AG09319 (cell line): ENCODE measurements at regions not wholly inside any gene's neighbourhood (a gene's known extent, or its start where the extent isn't known, plus 50 kb on each side); places are given as distances from the start of the nearest gene placed in this dataset.

ENCODE experiments used
- DNase-seq: peaks from one replicate; pipeline ENCODE4 v3.0.0-alpha.2; 2010; ENCODE audit warnings: low read depth; ENCODE audit errors: extremely low read depth
- TF ChIP-seq, protein P1 (sequence below): IDR thresholded peaks from 2 replicates; pipeline ENCODE4 v1.5.1; 2011; ENCODE audit warnings: low read depth, mild to moderate bottlenecking, inconsistent platforms, low read length, moderate library complexity

DNA sequence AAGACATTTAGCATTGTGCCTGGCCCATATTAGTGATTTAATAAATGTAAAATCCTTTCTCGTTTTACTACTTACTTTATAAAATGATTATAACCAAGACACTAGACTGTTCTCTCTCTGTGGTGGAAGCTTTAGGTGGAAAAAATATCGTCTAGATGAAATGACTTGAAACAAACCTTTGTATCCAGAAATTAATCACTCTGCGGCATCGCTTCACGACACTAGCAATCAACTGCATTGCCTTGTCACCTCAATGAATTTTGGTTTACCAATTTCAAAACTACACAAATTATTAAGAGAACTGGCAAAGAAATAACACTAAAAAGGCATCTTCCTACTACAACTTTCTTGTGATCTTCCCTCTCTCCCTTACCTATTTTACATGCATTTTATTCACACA, 627.2 kb upstream of the ROBO1 start:
- TF ChIP-seq, protein P1, sequence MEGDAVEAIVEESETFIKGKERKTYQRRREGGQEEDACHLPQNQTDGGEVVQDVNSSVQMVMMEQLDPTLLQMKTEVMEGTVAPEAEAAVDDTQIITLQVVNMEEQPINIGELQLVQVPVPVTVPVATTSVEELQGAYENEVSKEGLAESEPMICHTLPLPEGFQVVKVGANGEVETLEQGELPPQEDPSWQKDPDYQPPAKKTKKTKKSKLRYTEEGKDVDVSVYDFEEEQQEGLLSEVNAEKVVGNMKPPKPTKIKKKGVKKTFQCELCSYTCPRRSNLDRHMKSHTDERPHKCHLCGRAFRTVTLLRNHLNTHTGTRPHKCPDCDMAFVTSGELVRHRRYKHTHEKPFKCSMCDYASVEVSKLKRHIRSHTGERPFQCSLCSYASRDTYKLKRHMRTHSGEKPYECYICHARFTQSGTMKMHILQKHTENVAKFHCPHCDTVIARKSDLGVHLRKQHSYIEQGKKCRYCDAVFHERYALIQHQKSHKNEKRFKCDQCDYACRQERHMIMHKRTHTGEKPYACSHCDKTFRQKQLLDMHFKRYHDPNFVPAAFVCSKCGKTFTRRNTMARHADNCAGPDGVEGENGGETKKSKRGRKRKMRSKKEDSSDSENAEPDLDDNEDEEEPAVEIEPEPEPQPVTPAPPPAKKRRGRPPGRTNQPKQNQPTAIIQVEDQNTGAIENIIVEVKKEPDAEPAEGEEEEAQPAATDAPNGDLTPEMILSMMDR, result no peak

DNA sequence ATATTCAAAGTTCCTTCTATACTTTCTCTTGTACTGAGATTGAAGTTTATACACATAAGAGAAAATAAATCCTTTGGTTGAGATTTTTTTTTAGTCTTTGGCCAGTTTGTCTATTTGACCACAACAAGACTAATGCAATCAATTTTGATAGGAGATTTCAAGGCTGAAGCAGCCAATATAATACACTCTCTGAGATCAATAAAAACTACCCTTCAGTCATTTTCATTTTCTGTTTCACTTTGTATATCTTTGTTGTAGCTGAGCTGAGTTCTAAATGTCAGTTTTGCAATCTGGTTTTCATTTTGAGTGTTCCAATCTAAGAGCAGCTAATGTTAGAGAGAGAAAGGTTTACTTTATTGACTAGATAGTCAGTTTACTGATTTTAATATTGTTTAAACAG, 623.8 kb upstream of the ROBO1 start:
- DNase-seq, result no peak
- TF ChIP-seq, protein P1, result no peak

More for the DNA sequence above, 627.2 kb upstream of the ROBO1 start:
- no peak for DNase-seq

DNA sequence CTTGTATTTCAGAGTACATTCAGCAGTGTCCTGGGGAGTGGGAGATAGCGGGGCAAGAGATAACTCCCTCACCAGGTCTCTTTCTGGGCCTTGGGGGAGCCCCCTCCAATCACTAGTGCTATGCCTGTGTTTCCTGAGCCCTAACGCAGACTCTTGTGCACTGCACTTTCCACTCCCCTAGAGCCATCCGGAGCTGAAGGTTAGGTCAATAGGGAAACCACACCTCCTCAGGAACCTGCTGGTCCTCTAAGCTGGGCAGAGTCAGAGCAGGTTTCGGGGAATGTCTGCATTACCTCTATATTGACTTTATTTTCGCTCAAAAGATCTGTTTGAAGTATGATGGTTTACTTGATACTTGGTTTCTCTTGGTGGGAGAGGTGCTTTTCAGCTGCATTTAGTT, 617.0 kb upstream of the ROBO1 start:
- no peak for DNase-seq
- TF ChIP-seq, protein P1, result no peak

DNA sequence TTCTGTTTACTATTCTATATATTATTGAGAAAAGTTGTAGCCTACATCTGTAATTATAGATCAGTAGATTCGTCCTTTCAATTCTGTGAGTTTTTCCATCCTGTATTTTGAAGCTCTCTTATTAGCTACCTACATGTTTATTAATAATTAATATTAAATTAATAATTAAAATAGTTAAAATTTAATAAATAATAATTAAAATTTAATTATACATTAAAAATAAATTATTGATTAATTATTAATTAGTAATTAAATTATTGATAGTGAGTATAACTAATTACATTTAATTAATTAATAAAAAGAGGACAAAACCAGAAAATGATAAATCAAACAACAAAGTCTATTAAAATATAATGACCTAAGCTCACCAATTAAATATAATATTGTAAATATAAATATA, 606.6 kb upstream of the ROBO1 start:
- TF ChIP-seq, protein P1, result no peak
- DNase-seq, result no peak

DNA sequence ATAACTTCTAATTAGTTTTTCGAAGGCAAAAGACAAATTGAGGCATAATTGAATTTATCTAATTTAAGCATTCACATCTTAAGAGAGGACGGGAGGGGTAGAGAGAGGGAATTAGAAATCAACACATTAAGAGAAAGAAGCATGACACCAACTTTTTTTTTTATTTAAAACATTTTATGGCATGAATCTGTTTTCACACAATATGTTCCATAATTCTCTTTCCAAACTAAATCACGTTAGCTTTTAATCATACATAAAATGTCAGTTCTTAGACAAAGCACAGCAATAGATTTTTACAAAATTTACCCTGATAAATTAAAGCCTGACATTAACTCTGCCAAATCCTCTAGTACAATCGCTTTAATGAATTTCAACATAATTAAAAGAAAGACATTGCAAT, 600.8 kb upstream of the ROBO1 start:
- DNase-seq, result no peak
- TF ChIP-seq, protein P1, result no peak

DNA sequence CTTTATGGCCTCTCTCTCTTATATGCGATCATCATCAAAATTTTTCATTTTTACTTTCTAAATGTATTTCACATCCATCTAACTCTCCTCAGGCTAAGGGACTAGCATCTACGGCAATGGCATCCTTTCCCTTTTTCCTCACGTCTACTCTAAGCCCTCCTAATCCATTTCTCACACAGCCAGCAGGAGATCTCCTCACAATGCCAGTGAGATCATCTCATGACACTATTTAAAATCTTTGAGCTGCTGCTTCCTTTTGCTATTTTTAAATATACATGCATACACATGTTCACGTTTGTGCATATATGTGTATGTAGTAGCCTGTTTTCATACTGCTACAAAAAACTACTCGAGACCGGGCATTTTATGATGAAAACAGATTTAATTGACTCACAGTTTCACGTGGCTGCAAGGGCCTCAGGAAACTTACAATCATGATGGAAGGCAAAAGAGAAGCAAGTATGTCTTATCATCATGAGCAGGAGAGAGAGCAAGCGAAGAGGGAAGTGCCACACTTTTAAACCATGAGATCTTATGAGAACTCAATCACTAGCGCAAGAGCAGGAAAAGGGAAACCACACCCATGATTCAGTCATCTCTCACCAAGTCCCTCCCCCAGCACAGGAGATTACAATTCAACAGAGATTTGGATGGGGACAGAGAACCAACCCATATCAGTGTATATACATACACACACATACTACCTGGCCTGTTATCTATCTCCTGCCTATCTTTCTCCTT, 599.2 kb upstream of the ROBO1 start:
- DNase-seq, result no peak
- TF ChIP-seq, protein P1, result no peak

DNA sequence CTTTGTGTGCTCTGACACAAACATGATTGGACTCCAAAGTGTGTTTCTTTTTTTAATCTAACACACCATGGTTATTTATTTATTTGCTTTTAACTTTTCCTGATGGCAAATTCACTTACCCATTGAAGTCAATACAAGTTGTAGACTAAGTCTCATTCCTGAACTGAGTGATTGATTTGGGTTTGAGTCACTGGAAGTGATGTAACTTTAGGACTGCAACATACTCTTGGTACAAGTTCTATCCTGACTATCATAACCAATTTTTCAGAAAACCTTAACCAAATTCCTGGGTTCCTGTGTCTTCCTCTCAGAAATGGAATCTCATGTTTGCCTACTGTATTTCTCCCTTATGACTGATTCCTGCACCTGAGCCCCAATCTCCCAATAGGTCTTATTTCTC, 590.0 kb upstream of the ROBO1 start:
- TF ChIP-seq, protein P1, result no peak
- DNase-seq, result no peak
